Tibial artery (tissue), 4 donors: ENCODE measurements at regions not wholly inside any gene's neighbourhood (a gene's known extent, or its start where the extent isn't known, plus 50 kb on each side); places are given as distances from the start of the nearest gene placed in this dataset.

ENCODE experiments used
- DNase-seq, 2 donors: peaks; one replicate each; pipeline ENCODE4 v3.0.0-alpha.2; 2019
- H3K27ac ChIP-seq, 2 donors: fragments of 200-600 bp; sonication (generic) in 1 of 2; 1 replicate in 1 of 2; 2 replicates in 1 of 2; pipeline ENCODE4 v1.5.1; 2018 to 2019; ENCODE audit warnings: mild to moderate bottlenecking in 1 of 2
- H3K27me3 ChIP-seq, 2 donors: fragments of 200-600 bp; sonication (generic) in 1 of 2; one replicate each; pipeline versions ENCODE4 v1.5.1 to v1.6.0; 2016 to 2019
- H3K36me3 ChIP-seq, 3 donors: fragments of 200-600 bp; sonication (generic) in 2 of 3; one replicate each; pipeline ENCODE4 v1.5.1; 2016 to 2019; ENCODE audit warnings: mild to moderate bottlenecking in 2 of 3
- H3K4me1 ChIP-seq, 4 donors: fragments of 200-600 bp; sonication (generic) in 2 of 4; 1 replicate in 3 of 4; 2 replicates in 1 of 4; pipeline ENCODE4 v1.5.1; 2016 to 2019
- H3K4me3 ChIP-seq, 2 donors: fragments of 200-600 bp; sonication (generic) in 1 of 2; 1 replicate in 1 of 2; 2 replicates in 1 of 2; pipeline ENCODE4 v1.5.1; 2018 to 2019; ENCODE audit warnings: mild to moderate bottlenecking in 2 of 2
- H3K9me3 ChIP-seq, 3 donors: fragments of 200-600 bp; sonication (generic) in 1 of 3; one replicate each; pipeline ENCODE4 v1.5.1; 2016 to 2019
- intact Hi-C: fragments of 100-400 bp; cut with DNase I; formaldehyde crosslinking; loops from one replicate; pipeline ENCODE4 v1.15.0; 2023; ENCODE audit warnings: low total_unique reads
- TF ChIP-seq, protein P1 (sequence below), 2 experiments: fragments of 200-600 bp in 1 of 2; fragments of 450-650 bp in 1 of 2; IDR thresholded peaks; one replicate each; pipeline ENCODE4 v1.5.1; 2017 to 2019; ENCODE audit warnings: antibody characterized with exemption in 2 of 2, mild to moderate bottlenecking in 1 of 2, moderate library complexity in 1 of 2

DNA sequence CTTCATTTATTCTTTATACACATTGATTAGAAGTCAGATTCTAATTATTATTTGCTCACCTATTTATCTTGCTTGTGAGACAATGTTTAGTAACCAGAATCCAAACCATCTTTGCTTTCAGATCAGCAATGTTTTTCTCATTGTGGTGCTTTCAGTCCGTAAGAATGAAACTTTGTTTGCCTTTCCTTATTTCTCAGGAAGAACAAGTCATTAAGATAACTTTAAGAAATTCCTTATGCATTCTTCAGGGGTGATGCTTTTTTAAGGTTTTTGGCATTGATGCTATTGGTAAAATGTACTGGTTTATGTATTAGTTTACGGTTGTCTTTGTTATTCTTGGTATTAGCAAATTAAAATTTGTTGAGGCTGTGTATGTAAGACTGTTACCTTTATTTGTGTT, 120.8 kb upstream of the POU1F1 start:
- TF ChIP-seq, protein P1, sequence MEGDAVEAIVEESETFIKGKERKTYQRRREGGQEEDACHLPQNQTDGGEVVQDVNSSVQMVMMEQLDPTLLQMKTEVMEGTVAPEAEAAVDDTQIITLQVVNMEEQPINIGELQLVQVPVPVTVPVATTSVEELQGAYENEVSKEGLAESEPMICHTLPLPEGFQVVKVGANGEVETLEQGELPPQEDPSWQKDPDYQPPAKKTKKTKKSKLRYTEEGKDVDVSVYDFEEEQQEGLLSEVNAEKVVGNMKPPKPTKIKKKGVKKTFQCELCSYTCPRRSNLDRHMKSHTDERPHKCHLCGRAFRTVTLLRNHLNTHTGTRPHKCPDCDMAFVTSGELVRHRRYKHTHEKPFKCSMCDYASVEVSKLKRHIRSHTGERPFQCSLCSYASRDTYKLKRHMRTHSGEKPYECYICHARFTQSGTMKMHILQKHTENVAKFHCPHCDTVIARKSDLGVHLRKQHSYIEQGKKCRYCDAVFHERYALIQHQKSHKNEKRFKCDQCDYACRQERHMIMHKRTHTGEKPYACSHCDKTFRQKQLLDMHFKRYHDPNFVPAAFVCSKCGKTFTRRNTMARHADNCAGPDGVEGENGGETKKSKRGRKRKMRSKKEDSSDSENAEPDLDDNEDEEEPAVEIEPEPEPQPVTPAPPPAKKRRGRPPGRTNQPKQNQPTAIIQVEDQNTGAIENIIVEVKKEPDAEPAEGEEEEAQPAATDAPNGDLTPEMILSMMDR (IDR thresholded peaks at IDR 0.05): no peak
- intact Hi-C loops: no loop called here
- DNase-seq: no peak
- Histone ChIP-seq H3K36me3 (no peaks in the 10 kb centered on the region), H3K27ac (no peak overlapping the region), H3K4me1 (no peaks in the 10 kb centered on the region), H3K27me3 (no peaks in the 10 kb centered on the region), H3K9me3 (no peaks in the 10 kb centered on the region), H3K4me3 (no peak overlapping the region)

DNA sequence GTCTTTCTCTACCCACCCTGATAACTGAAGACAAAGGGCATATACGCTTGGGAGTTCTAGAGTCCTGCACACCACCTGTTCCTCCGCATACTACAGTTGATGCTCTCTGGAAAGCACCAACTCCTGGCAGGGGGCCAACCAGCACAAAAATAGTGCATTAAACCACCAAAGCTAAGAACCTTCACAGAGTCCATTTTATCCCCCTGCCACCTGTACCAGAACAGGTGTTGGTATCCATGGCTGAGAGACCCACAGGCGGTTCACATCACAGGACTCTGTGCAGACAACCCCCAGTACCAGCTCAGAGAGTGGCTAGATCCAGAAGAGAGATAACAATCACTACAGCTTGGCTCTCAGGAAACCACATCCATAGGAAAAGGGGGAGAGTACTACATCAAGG, 114.4 kb upstream of the POU1F1 start:
- no peaks in the 10 kb centered on the region for H3K36me3 ChIP-seq
- intact Hi-C loops: no loop called here
- no peak overlapping the region for H3K4me3 ChIP-seq
- no peak for DNase-seq
- no peak overlapping the region for H3K27ac ChIP-seq
- no peaks in the 10 kb centered on the region for H3K27me3 ChIP-seq
- H3K4me1 ChIP-seq: no peaks in the 10 kb centered on the region
- no peaks in the 10 kb centered on the region for H3K9me3 ChIP-seq
- TF ChIP-seq, protein P1 (IDR thresholded peaks at IDR 0.05): no peak

DNA sequence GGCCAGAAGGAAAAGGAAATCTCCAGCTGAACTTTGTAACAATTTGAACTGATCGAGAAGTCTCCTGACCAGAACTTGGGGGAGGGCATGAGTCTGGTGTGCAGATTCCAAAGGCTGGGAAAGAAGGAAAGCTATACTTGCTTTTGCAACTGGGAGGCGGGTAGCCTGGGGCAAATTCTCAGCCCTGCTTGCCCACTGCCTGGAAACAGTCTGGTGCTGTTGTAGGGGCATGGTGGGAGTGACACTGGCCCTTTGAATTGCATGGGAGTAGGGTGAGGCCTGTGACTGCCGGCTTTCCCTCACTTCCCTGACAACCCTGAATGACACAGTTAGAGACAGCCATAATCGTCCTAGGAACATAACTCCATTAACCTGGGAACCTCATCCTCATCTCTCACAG, 114.0 kb upstream of the POU1F1 start:
- Histone ChIP-seq H3K9me3 (no peaks in the 10 kb centered on the region), H3K4me3 (no peak overlapping the region), H3K27me3 (no peaks in the 10 kb centered on the region), H3K27ac (no peak overlapping the region), H3K4me1 (no peaks in the 10 kb centered on the region), H3K36me3 (no peaks in the 10 kb centered on the region)
- DNase-seq: no peak
- TF ChIP-seq, protein P1 (IDR thresholded peaks at IDR 0.05): no peak
- intact Hi-C loops: no loop called here

DNA sequence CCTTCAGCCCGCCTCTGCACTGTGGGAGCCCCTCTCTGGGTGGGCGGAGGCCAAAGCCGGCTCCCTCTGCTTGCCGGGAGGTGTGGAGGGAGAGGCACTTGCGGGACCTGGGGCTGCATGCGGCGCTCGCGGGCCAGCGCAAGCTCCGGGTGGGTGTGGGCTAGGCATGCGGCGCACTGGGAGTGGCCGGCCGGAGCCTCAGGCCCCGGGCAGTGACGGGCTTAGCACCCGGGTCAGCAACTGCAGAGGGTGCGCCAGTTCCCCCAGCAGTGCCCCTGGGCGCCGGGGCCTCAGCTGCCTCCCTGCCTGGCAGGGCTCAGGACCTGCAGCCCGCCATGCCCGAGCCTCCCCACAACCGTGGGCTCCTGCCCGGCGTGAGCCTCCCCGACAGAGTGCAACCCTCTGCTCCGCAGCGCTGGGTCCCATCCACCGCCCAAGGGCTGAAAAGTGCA, 98.9 kb upstream of the POU1F1 start:
- no peaks in the 10 kb centered on the region for H3K27me3 ChIP-seq
- intact Hi-C loops: no loop called here
- no peak for DNase-seq

DNA sequence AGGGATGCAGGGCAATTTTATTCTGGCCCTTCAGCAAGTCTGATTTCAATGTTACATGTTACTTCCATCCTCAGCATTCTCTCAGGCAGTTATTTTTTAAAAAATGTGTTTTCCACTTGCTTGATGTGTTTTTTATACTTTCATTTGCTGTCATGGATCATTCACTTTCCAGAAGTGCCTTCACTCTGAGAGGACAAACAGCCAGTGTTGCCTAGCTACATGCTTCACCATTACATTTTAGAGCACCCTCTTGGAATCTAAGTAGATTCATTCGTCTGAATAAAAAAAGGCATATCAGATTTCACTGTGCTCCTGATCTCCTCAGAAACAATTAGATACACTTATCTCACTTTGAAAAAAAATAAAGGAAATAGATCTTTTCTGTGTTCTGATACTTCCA, 93.6 kb upstream of the POU1F1 start:
- Histone ChIP-seq H3K4me1 (no peaks in the 10 kb centered on the region), H3K27ac (no peak overlapping the region), H3K36me3 (no peaks in the 10 kb centered on the region), H3K9me3 (no peaks in the 10 kb centered on the region), H3K4me3 (no peak overlapping the region), H3K27me3 (no peaks in the 10 kb centered on the region)
- intact Hi-C loops: no loop called here
- DNase-seq: no peak
- TF ChIP-seq, protein P1 (IDR thresholded peaks at IDR 0.05): no peak

More for the DNA sequence above, 98.9 kb upstream of the POU1F1 start:
- Histone ChIP-seq H3K36me3 (no peaks in the 10 kb centered on the region), H3K9me3 (no peaks in the 10 kb centered on the region), H3K4me1 (no peaks in the 10 kb centered on the region), H3K4me3 (no peak overlapping the region), H3K27ac (no peak overlapping the region)
- TF ChIP-seq, protein P1 (IDR thresholded peaks at IDR 0.05): no peak

DNA sequence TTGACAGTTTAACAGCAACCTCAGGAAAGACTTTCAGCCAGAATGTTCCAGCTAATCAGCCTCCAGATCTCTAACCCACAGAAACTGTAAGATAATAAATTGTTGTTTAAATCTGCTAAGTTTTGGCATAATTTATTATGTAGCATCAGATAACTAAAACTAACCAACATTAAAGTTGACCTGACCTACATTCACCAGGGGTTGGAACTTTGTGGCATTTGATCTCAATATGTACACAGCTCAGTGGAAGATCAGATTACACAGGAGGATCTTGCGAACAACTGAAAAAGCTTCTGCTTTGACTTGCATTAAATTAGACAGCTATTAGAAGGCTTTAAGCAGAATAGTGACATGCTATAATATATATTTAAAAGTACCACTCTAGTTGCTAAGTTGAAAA, 91.4 kb upstream of the POU1F1 start:
- no peaks in the 10 kb centered on the region for H3K4me1 ChIP-seq
- no peaks in the 10 kb centered on the region for H3K36me3 ChIP-seq
- intact Hi-C loops: no loop called here
- TF ChIP-seq, protein P1 (IDR thresholded peaks at IDR 0.05): no peak
- H3K27me3 ChIP-seq: no peaks in the 10 kb centered on the region
- H3K9me3 ChIP-seq: no peaks in the 10 kb centered on the region
- no peak overlapping the region for H3K4me3 ChIP-seq
- no peak overlapping the region for H3K27ac ChIP-seq
- no peak for DNase-seq
